ENCODE measurements at regions not wholly inside any gene's neighbourhood (a gene's known extent, or its start where the extent isn't known, plus 50 kb on each side); places are given as distances from the start of the nearest gene placed in this dataset.

DNA sequence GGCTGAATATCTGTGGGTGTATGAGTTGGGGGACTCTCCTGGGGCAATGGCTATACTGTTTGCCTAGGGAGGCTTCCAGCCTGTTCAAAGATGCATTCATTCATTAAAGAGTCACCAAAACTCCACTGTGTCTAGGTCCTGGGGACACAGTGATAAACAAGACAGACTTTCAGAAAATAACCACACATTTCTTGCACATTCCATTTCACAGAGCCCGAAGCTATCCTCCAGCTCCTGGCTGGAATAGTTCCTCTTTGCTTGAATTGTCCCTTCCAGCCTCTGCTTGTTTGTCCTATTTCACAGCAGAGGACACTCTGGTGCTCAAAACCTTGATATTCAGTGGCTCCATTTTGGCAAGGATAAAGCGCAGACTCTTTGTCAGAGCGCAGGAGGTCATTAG, 61.7 kb upstream of the ITGA11 start:
- ChIA-PET POLR2A (no interaction called here), CTCF (interaction anchor here (0.9 to 1.4 kb wide), 2 partner anchors 17 to 187 kb away, joined by 3 read pairs; no protein-coding TSS in a partner anchor)
- Histone ChIP-seq H3K9me3 (no peaks in the 10 kb centered on the region), H4K20me1 (ENCODE audit: insufficient read depth) (no peaks in the 10 kb centered on the region), H3K4me1 (ENCODE audit: control insufficient read depth in 1 of 2, insufficient read depth in 2 of 2, low read depth in 1 of 2, low read length in 1 of 2) (no peaks in the 10 kb centered on the region), H3K9ac (no peak overlapping the region), H3K9me2 (no peaks in the 10 kb centered on the region), H3K4me3 (ENCODE audit: low read depth in 2 of 2, low read length in 1 of 2) (no peak overlapping the region), H3F3A (replicated peaks; ENCODE audit: insufficient read depth) (no peaks in the 10 kb centered on the region), H2AFZ (ENCODE audit: low read depth) (no peak overlapping the region), H3K36me3 (replicated peaks in 1 of 2; ENCODE audit: control insufficient read depth in 1 of 2, insufficient read depth in 2 of 2, low read length in 1 of 2) (no peaks in the 10 kb centered on the region), H3K79me2 (ENCODE audit: insufficient read depth) (no peaks in the 10 kb centered on the region), H3K4me2 (no peak overlapping the region), H3K27me3 (ENCODE audit: insufficient read depth) (no peaks in the 10 kb centered on the region), H3K27ac (ENCODE audit: low read depth in 2 of 2, low read length in 1 of 2) (no peak overlapping the region)
- WGBS (ENCODE audit: low lambda C conversion rate): 59% methylated on average over 2 of the region's 3 CpGs
- DNase-seq: no peak
- no peak for TF ChIP-seq RXRA (IDR thresholded peaks at IDR 0.05; ENCODE audit: borderline replicate concordance, low read depth)
- TF ChIP-seq NRF1 (IDR thresholded peaks at IDR 0.05; ENCODE audit: low read depth, low read length): no peak
- no peak for TF ChIP-seq SIN3A (IDR thresholded peaks at IDR 0.05; ENCODE audit: borderline replicate concordance, low read depth, low read length)
- TF ChIP-seq FOXJ3 (CRISPR knock-in tag; IDR thresholded peaks at IDR 0.05): no peak
- no peak for TF ChIP-seq EP300 (IDR thresholded peaks at IDR 0.05; ENCODE audit: borderline replicate concordance in 1 of 2, low read depth in 1 of 2, low read length in 1 of 2)
- no peak for TF ChIP-seq GABPA (IDR thresholded peaks at IDR 0.05; ENCODE audit: low read depth)
- TF ChIP-seq NFIC (IDR thresholded peaks at IDR 0.05; ENCODE audit: borderline replicate concordance): no peak
- no peak for TF ChIP-seq ZBTB33 (IDR thresholded peaks at IDR 0.05; ENCODE audit: borderline replicate concordance, low read depth)
- no peak for TF ChIP-seq JUND (IDR thresholded peaks at IDR 0.05)
- no peak for TF ChIP-seq TEAD4 (IDR thresholded peaks at IDR 0.05; ENCODE audit: borderline replicate concordance, insufficient read depth)
- no peak for TF ChIP-seq RCOR1 (IDR thresholded peaks at IDR 0.05; ENCODE audit: low read length)
- TF ChIP-seq RFX5 (IDR thresholded peaks at IDR 0.05; ENCODE audit: low read length): no peak
- no peak for TF ChIP-seq FOSL2 (IDR thresholded peaks at IDR 0.05; ENCODE audit: borderline replicate concordance, low read depth)
- TF ChIP-seq CHD2 (IDR thresholded peaks at IDR 0.05; ENCODE audit: low read length, partially characterized antibody): no peak
- TF ChIP-seq PBX3 (IDR thresholded peaks at IDR 0.05): no peak
- TF ChIP-seq MXI1 (IDR thresholded peaks at IDR 0.05; ENCODE audit: low read depth, low read length): no peak
- no peak for TF ChIP-seq EZH2phosphoT487 (IDR thresholded peaks at IDR 0.05; ENCODE audit: borderline replicate concordance, low read depth)
- TF ChIP-seq, protein P1, sequence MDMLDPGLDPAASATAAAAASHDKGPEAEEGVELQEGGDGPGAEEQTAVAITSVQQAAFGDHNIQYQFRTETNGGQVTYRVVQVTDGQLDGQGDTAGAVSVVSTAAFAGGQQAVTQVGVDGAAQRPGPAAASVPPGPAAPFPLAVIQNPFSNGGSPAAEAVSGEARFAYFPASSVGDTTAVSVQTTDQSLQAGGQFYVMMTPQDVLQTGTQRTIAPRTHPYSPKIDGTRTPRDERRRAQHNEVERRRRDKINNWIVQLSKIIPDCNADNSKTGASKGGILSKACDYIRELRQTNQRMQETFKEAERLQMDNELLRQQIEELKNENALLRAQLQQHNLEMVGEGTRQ (IDR thresholded peaks at IDR 0.05; ENCODE audit: borderline replicate concordance, low read depth, low read length): no peak
- TF ChIP-seq, protein P2, sequence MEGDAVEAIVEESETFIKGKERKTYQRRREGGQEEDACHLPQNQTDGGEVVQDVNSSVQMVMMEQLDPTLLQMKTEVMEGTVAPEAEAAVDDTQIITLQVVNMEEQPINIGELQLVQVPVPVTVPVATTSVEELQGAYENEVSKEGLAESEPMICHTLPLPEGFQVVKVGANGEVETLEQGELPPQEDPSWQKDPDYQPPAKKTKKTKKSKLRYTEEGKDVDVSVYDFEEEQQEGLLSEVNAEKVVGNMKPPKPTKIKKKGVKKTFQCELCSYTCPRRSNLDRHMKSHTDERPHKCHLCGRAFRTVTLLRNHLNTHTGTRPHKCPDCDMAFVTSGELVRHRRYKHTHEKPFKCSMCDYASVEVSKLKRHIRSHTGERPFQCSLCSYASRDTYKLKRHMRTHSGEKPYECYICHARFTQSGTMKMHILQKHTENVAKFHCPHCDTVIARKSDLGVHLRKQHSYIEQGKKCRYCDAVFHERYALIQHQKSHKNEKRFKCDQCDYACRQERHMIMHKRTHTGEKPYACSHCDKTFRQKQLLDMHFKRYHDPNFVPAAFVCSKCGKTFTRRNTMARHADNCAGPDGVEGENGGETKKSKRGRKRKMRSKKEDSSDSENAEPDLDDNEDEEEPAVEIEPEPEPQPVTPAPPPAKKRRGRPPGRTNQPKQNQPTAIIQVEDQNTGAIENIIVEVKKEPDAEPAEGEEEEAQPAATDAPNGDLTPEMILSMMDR (IDR thresholded peaks at IDR 0.05): no peak
- no peak for TF ChIP-seq MAX (IDR thresholded peaks at IDR 0.05; ENCODE audit: low read depth)

All from SK-N-SH (cell line).